Keratinocyte (primary cell): ENCODE measurements at regions not wholly inside any gene's neighbourhood (a gene's known extent, or its start where the extent isn't known, plus 50 kb on each side); places are given as distances from the start of the nearest gene placed in this dataset.

ENCODE experiments used
- DNase-seq: peaks from one replicate; pipeline ENCODE4 v3.0.0-alpha.2; 2011; ENCODE audit warnings: low read depth, missing footprints, low spot score
- FAIRE-seq: peaks from 2 replicates; lab custom pipeline; 2011; peaks lifted over from hg19 to GRCh38; lab: Jason Lieb, UNC
- H2AFZ ChIP-seq: 2 replicates; pipeline ENCODE4 v1.6.0; 2012; ENCODE audit warnings: low read length, control low read depth, inconsistent platforms; ENCODE audit not compliant: control insufficient read depth
- H3K27ac ChIP-seq: 2 replicates; pipeline ENCODE4 v1.5.1; 2011; ENCODE audit warnings: low read length; ENCODE audit not compliant: control insufficient read depth, insufficient read depth
- H3K27me3 ChIP-seq: 3 replicates; pipeline ENCODE4 v1.6.0; 2011; ENCODE audit warnings: low read length; ENCODE audit not compliant: control insufficient read depth, insufficient read depth; ENCODE audit errors: extremely low read depth
- H3K36me3 ChIP-seq, 2 experiments: 2 replicates in 1 of 2; 3 replicates in 1 of 2; pipeline ENCODE4 v1.5.1; 2011; ENCODE audit warnings: low read length in 2 of 2, mild to moderate bottlenecking in 1 of 2; ENCODE audit not compliant: control insufficient read depth in 2 of 2, insufficient read depth in 2 of 2; ENCODE audit errors: extremely low read depth in 1 of 2
- H3K4me1 ChIP-seq: 3 replicates; pipeline ENCODE4 v1.5.1; 2011; ENCODE audit warnings: low read length; ENCODE audit not compliant: control insufficient read depth, insufficient read depth; ENCODE audit errors: extremely low read depth
- H3K4me2 ChIP-seq: 3 replicates; pipeline ENCODE4 v1.6.0; 2011; ENCODE audit warnings: low read depth, low read length; ENCODE audit not compliant: control insufficient read depth, insufficient read depth; ENCODE audit errors: extremely low read depth
- H3K4me3 ChIP-seq, 3 experiments: fragments of 200-600 bp in 1 of 3; sonication (generic) in 1 of 3; 2 replicates in 2 of 3; 3 replicates in 1 of 3; pipeline ENCODE4 v1.5.1; 2011 to 2016; ENCODE audit warnings: low read length in 3 of 3, mild to moderate bottlenecking in 3 of 3, control low read depth in 2 of 3, inconsistent platforms in 1 of 3, low read depth in 1 of 3, mixed read lengths in 1 of 3, mixed run types in 1 of 3, moderate library complexity in 1 of 3; ENCODE audit not compliant: control insufficient read depth in 2 of 3, insufficient read depth in 2 of 3; ENCODE audit errors: extremely low read depth in 1 of 3
- H3K79me2 ChIP-seq: 2 replicates; pipeline ENCODE4 v1.6.0; 2012; ENCODE audit warnings: low read length; ENCODE audit not compliant: control insufficient read depth, insufficient read depth
- H3K9ac ChIP-seq: 3 replicates; pipeline ENCODE4 v1.6.0; 2011; ENCODE audit warnings: low read length; ENCODE audit not compliant: control insufficient read depth, insufficient read depth; ENCODE audit errors: extremely low read depth
- H3K9me1 ChIP-seq: 3 replicates; pipeline ENCODE4 v1.6.0; 2011; ENCODE audit warnings: low read length; ENCODE audit not compliant: control insufficient read depth, insufficient read depth; ENCODE audit errors: extremely low read depth
- H3K9me3 ChIP-seq: 2 replicates; pipeline ENCODE4 v1.5.1; 2012; ENCODE audit warnings: low read depth, low read length; ENCODE audit not compliant: control insufficient read depth
- H4K20me1 ChIP-seq: 3 replicates; pipeline ENCODE4 v1.6.0; 2011; ENCODE audit warnings: low read length; ENCODE audit not compliant: control insufficient read depth, insufficient read depth; ENCODE audit errors: extremely low read depth
- CTCF ChIP-seq, 3 experiments: IDR thresholded peaks in 1 of 3; conservative IDR thresholded peaks in 1 of 3; optimal IDR thresholded peaks in 1 of 3; 2 replicates in 2 of 3; 3 replicates in 1 of 3; pipeline versions ENCODE3 to v1.5.1; 2011; ENCODE audit warnings: low read length in 3 of 3, mild to moderate bottlenecking in 3 of 3, moderate library complexity in 2 of 3, control low read depth in 1 of 3, inconsistent platforms in 1 of 3; ENCODE audit not compliant: insufficient read depth in 2 of 3; ENCODE audit errors: extremely low read depth in 1 of 3
- EZH2 ChIP-seq: IDR thresholded peaks from one replicate; pipeline ENCODE4 v1.6.1; 2012; ENCODE audit warnings: inconsistent platforms, mild to moderate bottlenecking, low read length, moderate library complexity
- dilution Hi-C: fragments of 300-500 bp; cut with MboI; formaldehyde crosslinking; loops from one replicate; pipeline ENCODE4 v1.7.0; 2020; ENCODE audit warnings: low sequenced_read_pairs; ENCODE audit not compliant: extremely low pct_ligation_motif_present

- Histone ChIP-seq H3K9me1 (no peaks in the 10 kb centered on the region), H3K27ac (no peak overlapping the region), H3K9me3 (no peaks in the 10 kb centered on the region), H3K79me2 (no peaks in the 10 kb centered on the region), H3K36me3 (no peaks in the 10 kb centered on the region), H3K4me1 (no peaks in the 10 kb centered on the region), H3K4me2 (no peak overlapping the region), H4K20me1 (no peaks in the 10 kb centered on the region), H2AFZ (no peak overlapping the region), H3K4me3 (no peak overlapping the region), H3K9ac (no peak overlapping the region), H3K27me3 (no peaks in the 10 kb centered on the region)
- FAIRE-seq (no peak), DNase-seq (no peak)
- TF ChIP-seq CTCF (optimal IDR thresholded peaks at IDR 0.05 in 1 of 3, IDR thresholded peaks at IDR 0.05 in 1 of 3, conservative IDR thresholded peaks at IDR 0.05 in 1 of 3; ENCODE audit: extremely low read depth in 1 of 3, insufficient read depth in 2 of 3, low read length in 3 of 3): no peak
- TF ChIP-seq EZH2: no peak
- dilution Hi-C loops: no loop called here
These were observed 197.7 kb upstream of the SLC16A7 start for GRCh38 chr12:59398164-59398563.

GRCh38 chr12:59396919-59397318 is 198.9 kb upstream of the SLC16A7 start:
- H3K4me2 ChIP-seq: no peak overlapping the region
- TF ChIP-seq CTCF (optimal IDR thresholded peaks at IDR 0.05 in 1 of 3, IDR thresholded peaks at IDR 0.05 in 1 of 3, conservative IDR thresholded peaks at IDR 0.05 in 1 of 3; ENCODE audit: extremely low read depth in 1 of 3, insufficient read depth in 2 of 3, low read length in 3 of 3) (no peak), EZH2 (no peak)
- dilution Hi-C loops: no loop called here
- H3K27me3 ChIP-seq: no peaks in the 10 kb centered on the region
- no peaks in the 10 kb centered on the region for H3K36me3 ChIP-seq
- no peak for DNase-seq
- H3K79me2 ChIP-seq: no peaks in the 10 kb centered on the region
- FAIRE-seq: no peak
- no peak overlapping the region for H2AFZ ChIP-seq
- no peaks in the 10 kb centered on the region for H3K9me3 ChIP-seq
- H3K9ac ChIP-seq: no peak overlapping the region
- H3K4me1 ChIP-seq: no peaks in the 10 kb centered on the region
- H3K9me1 ChIP-seq: no peaks in the 10 kb centered on the region
- H3K27ac ChIP-seq: no peak overlapping the region
- no peaks in the 10 kb centered on the region for H4K20me1 ChIP-seq
- H3K4me3 ChIP-seq: no peak overlapping the region
